ENCODE measurements at regions not wholly inside any gene's neighbourhood (a gene's known extent, or its start where the extent isn't known, plus 50 kb on each side); places are given as distances from the start of the nearest gene placed in this dataset.
"Not testable (repeated sequence)": the region's sequence is repeated elsewhere in the genome, so short reads cannot be mapped to it uniquely, and the experiment has no call there.

GRCh38 chr21:6068098-6068831 lies 4453.1 kb upstream of the TPTE start:
- not testable (repeated sequence) for TF ChIP-seq CTCF (IDR thresholded peaks at IDR 0.05; ENCODE audit: low read depth, low read length); EZH2phosphoT487 (IDR thresholded peaks at IDR 0.05; ENCODE audit: low read depth)

All from OCI-LY3 (cell line).